SK-N-SH (cell line): ENCODE measurements at regions not wholly inside any gene's neighbourhood (a gene's known extent, or its start where the extent isn't known, plus 50 kb on each side); places are given as distances from the start of the nearest gene placed in this dataset.
A peak's percentile ranks its signal among the peaks of the same experiment; 100 is the strongest.

ENCODE experiments used
- CTCF ChIP-seq: fragments of 200-600 bp; sonication (generic); IDR thresholded peaks from 2 replicates; pipeline ENCODE4 v1.6.1; 2017; ENCODE audit warnings: antibody characterized with exemption, mild to moderate bottlenecking, moderate library complexity
- ELF1 ChIP-seq: IDR thresholded peaks from 2 replicates; pipeline ENCODE4 v1.4.0; 2012
- EZH2phosphoT487 ChIP-seq: fragments of 200-600 bp; sonication (generic); IDR thresholded peaks from 2 replicates; pipeline ENCODE4 v1.6.1; 2017; ENCODE audit warnings: low read depth, mixed run types, mild to moderate bottlenecking, antibody characterized with exemption, moderate library complexity, borderline replicate concordance
- FOXJ3 ChIP-seq: sonication (generic); formaldehyde crosslinking; IDR thresholded peaks from 2 replicates; pipeline ENCODE4 v1.5.1; 2020; ENCODE audit warnings: mild to moderate bottlenecking, missing genetic modification reagents
- NFIC ChIP-seq: IDR thresholded peaks from 2 replicates; pipeline ENCODE4 v1.4.0; 2012; ENCODE audit warnings: borderline replicate concordance
- POLR2AphosphoS5 ChIP-seq: IDR thresholded peaks from 2 replicates; pipeline ENCODE4 v1.6.1; 2012; ENCODE audit warnings: low read depth, low read length
- RCOR1 ChIP-seq: fragments of 150-350 bp; IDR thresholded peaks from 2 replicates; pipeline ENCODE4 v1.6.1; 2017; ENCODE audit warnings: antibody characterized with exemption, low read length
- RFX5 ChIP-seq: IDR thresholded peaks from 2 replicates; pipeline ENCODE4 v1.6.1; 2012; ENCODE audit warnings: mild to moderate bottlenecking, improper control_type of control experiment, low read length
- SMC3 ChIP-seq: IDR thresholded peaks from 2 replicates; pipeline ENCODE4 v1.6.1; 2012; ENCODE audit warnings: low read depth, low read length, improper control_type of control experiment
- YY1 ChIP-seq: IDR thresholded peaks from 2 replicates; pipeline ENCODE4 v1.4.0; 2012; ENCODE audit warnings: low read depth, mild to moderate bottlenecking
- TF ChIP-seq, protein P1 (sequence below): fragments of 150-350 bp; IDR thresholded peaks from 2 replicates; pipeline ENCODE4 v1.6.1; 2017; ENCODE audit warnings: antibody characterized with exemption, low read length, low read depth, borderline replicate concordance
- TF ChIP-seq, protein P2 (sequence below): IDR thresholded peaks from 2 replicates; pipeline ENCODE4 v1.4.0; 2012; ENCODE audit warnings: low read depth, borderline replicate concordance

GRCh38 chr4:141802333-141802732 is 165.9 kb downstream of the IL15 start:
- TF ChIP-seq RFX5 (no peak), ELF1 (no peak), SMC3 (no peak), CTCF (no peak), NFIC (peak; percentile 13; the same call in 1 of the 2 replicates), EZH2phosphoT487 (no peak), RCOR1 (no peak), FOXJ3 (no peak), YY1 (no peak), POLR2AphosphoS5 (no peak)
- TF ChIP-seq, protein P1, sequence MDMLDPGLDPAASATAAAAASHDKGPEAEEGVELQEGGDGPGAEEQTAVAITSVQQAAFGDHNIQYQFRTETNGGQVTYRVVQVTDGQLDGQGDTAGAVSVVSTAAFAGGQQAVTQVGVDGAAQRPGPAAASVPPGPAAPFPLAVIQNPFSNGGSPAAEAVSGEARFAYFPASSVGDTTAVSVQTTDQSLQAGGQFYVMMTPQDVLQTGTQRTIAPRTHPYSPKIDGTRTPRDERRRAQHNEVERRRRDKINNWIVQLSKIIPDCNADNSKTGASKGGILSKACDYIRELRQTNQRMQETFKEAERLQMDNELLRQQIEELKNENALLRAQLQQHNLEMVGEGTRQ: no peak
- TF ChIP-seq, protein P2, sequence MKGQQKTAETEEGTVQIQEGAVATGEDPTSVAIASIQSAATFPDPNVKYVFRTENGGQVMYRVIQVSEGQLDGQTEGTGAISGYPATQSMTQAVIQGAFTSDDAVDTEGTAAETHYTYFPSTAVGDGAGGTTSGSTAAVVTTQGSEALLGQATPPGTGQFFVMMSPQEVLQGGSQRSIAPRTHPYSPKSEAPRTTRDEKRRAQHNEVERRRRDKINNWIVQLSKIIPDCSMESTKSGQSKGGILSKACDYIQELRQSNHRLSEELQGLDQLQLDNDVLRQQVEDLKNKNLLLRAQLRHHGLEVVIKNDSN: no peak
